ENCODE measurements at regions not wholly inside any gene's neighbourhood (a gene's known extent, or its start where the extent isn't known, plus 50 kb on each side); places are given as distances from the start of the nearest gene placed in this dataset.

- TF ChIP-seq ZBTB43 (CRISPR knock-in tag; IDR thresholded peaks at IDR 0.05) (no peak), CTCF (IDR thresholded peaks at IDR 0.05) (no peak), MXD4 (CRISPR knock-in tag; IDR thresholded peaks at IDR 0.05; ENCODE audit: borderline replicate concordance) (no peak), ZNF263 (CRISPR knock-in tag; IDR thresholded peaks at IDR 0.05; ENCODE audit: low read depth) (no peak), NR1H2 (CRISPR knock-in tag; IDR thresholded peaks at IDR 0.05) (no peak), ZNF219 (CRISPR knock-in tag; IDR thresholded peaks at IDR 0.05; ENCODE audit: borderline replicate concordance) (no peak), FOXP4 (CRISPR knock-in tag; IDR thresholded peaks at IDR 0.05) (no peak), USF2 (CRISPR knock-in tag; IDR thresholded peaks at IDR 0.05) (no peak), ZNF317 (CRISPR knock-in tag; IDR thresholded peaks at IDR 0.05; ENCODE audit: borderline replicate concordance, low read depth) (no peak), JUN (CRISPR knock-in tag; IDR thresholded peaks at IDR 0.05) (no peak)
Measured at GRCh38 chr1:239708622-239709021, 322.3 kb downstream of the CHRM3 start (continued).

- POLR2A ChIA-PET = no interaction called here
- Mint-ChIP-seq H3K4me3 (peak overlapping the region; percentile 12), H3K4me1 (peaks cover 42% of the 10 kb centered on the region), H3K9me3 (no peaks in the 10 kb centered on the region), H3K27me3 (ENCODE audit: low read depth) (no peaks in the 10 kb centered on the region), H3K36me3 (no peaks in the 10 kb centered on the region), H3K27ac (no peak overlapping the region; the same call in 1 of the 2 replicates)
- TF ChIP-seq ERG (CRISPR knock-in tag; IDR thresholded peaks at IDR 0.05) (no peak), ZNF121 (CRISPR knock-in tag; IDR thresholded peaks at IDR 0.05) (0 out of 2 replicates have a peak, but pooled peaks have one; percentile 59), ZNF416 (CRISPR knock-in tag; IDR thresholded peaks at IDR 0.05) (no peak)
- DNase-seq (ENCODE audit: low spot score) (peak; percentile 18), ATAC-seq (peak; percentile 88)
- CTCF ChIA-PET = no interaction called here
Measured at GRCh38 chr1:239711768-239712167, 325.4 kb downstream of the CHRM3 start.

GRCh38 chr1:239717097-239717917 lies 330.9 kb downstream of the CHRM3 start:
- no peaks in the 10 kb centered on the region for H3K9me3 Mint-ChIP-seq
- DNase-seq (ENCODE audit: low spot score) (no peak), ATAC-seq (no peak)
- CTCF ChIA-PET = no interaction called here
- no peak overlapping the region for H3K4me3 Mint-ChIP-seq
- H3K27me3 Mint-ChIP-seq (ENCODE audit: low read depth) = no peaks in the 10 kb centered on the region
- no peak overlapping the region for H3K27ac Mint-ChIP-seq
- no peaks in the 10 kb centered on the region for H3K36me3 Mint-ChIP-seq
- peaks cover 15% of the 10 kb centered on the region for H3K4me1 Mint-ChIP-seq
- POLR2A ChIA-PET = no interaction called here
- no peak for TF ChIP-seq ATF1 (CRISPR knock-in tag; IDR thresholded peaks at IDR 0.05)
- no peak for TF ChIP-seq FOXP4 (CRISPR knock-in tag; IDR thresholded peaks at IDR 0.05)
- TF ChIP-seq NFE2L1 (CRISPR knock-in tag; IDR thresholded peaks at IDR 0.05) = no peak
- TF ChIP-seq CREB1 (CRISPR knock-in tag; IDR thresholded peaks at IDR 0.05) = no peak
- TF ChIP-seq ZNF512 (CRISPR knock-in tag; IDR thresholded peaks at IDR 0.05; ENCODE audit: borderline replicate concordance) = no peak
- no peak for TF ChIP-seq SMAD4 (CRISPR knock-in tag; IDR thresholded peaks at IDR 0.05)
- TF ChIP-seq IRF1 (CRISPR knock-in tag; IDR thresholded peaks at IDR 0.05) = no peak
- TF ChIP-seq ZBTB43 (CRISPR knock-in tag; IDR thresholded peaks at IDR 0.05) = no peak

Measured in WTC11 (cell line).